H9 (cell line): ENCODE measurements at regions not wholly inside any gene's neighbourhood (a gene's known extent, or its start where the extent isn't known, plus 50 kb on each side); places are given as distances from the start of the nearest gene placed in this dataset.

Experiments
- DNase-seq: peaks from one replicate; pipeline ENCODE4 v3.0.0-alpha.2; 2017
- H2AFZ ChIP-seq: one replicate; pipeline ENCODE4 v1.6.1; 2013; ENCODE audit warnings: mild to moderate bottlenecking, low read length, control low read depth, moderate library complexity
- H2AK5ac ChIP-seq: 2 replicates; pipeline ENCODE4 v1.6.1; 2013; ENCODE audit warnings: low read length, control low read depth, mixed read lengths; ENCODE audit not compliant: insufficient read length
- H2BK120ac ChIP-seq: one replicate; pipeline ENCODE4 v1.6.1; 2013; ENCODE audit warnings: low read depth, mild to moderate bottlenecking, low read length, control low read depth, inconsistent platforms; ENCODE audit not compliant: poor library complexity, severe bottlenecking
- H2BK12ac ChIP-seq: 2 replicates; pipeline ENCODE4 v1.6.1; 2013; ENCODE audit warnings: low read length, control low read depth, mixed read lengths, low read depth; ENCODE audit not compliant: insufficient read length
- H2BK15ac ChIP-seq: 2 replicates; pipeline ENCODE4 v1.6.1; 2013; ENCODE audit warnings: low read depth, low read length, control low read depth
- H2BK20ac ChIP-seq: one replicate; pipeline ENCODE4 v1.6.1; 2013; ENCODE audit warnings: low read depth, mild to moderate bottlenecking, low read length, control low read depth, inconsistent platforms; ENCODE audit not compliant: poor library complexity, severe bottlenecking
- H2BK5ac ChIP-seq: 2 replicates; pipeline ENCODE4 v1.6.1; 2013; ENCODE audit warnings: low read length, control low read depth, mixed read lengths; ENCODE audit not compliant: insufficient read length
- H3K14ac ChIP-seq: 2 replicates; pipeline ENCODE4 v1.6.1; 2013; ENCODE audit warnings: low read length, control low read depth; ENCODE audit not compliant: insufficient read depth
- H3K18ac ChIP-seq: 2 replicates; pipeline ENCODE4 v1.6.1; 2013; ENCODE audit warnings: low read depth, mild to moderate bottlenecking, mixed read lengths, low read length, control low read depth; ENCODE audit not compliant: insufficient read length
- H3K23ac ChIP-seq: 2 replicates; pipeline ENCODE4 v1.6.1; 2013; ENCODE audit warnings: low read length, control low read depth, mixed read lengths, low read depth; ENCODE audit not compliant: insufficient read length
- H3K23me2 ChIP-seq: 2 replicates; pipeline ENCODE4 v1.6.1; 2013; ENCODE audit warnings: low read depth, mild to moderate bottlenecking, mixed read lengths, low read length, control low read depth; ENCODE audit not compliant: insufficient read length, poor library complexity, severe bottlenecking
- H3K27ac ChIP-seq: 2 replicates; pipeline ENCODE4 v1.5.1; 2013; ENCODE audit warnings: low read length, control low read depth, mixed read lengths, low read depth; ENCODE audit not compliant: insufficient read length
- H3K27me3 ChIP-seq: 2 replicates; pipeline ENCODE4 v1.6.1; 2013; ENCODE audit warnings: low read length, control low read depth, inconsistent platforms; ENCODE audit not compliant: insufficient read depth
- H3K4ac ChIP-seq: 2 replicates; pipeline ENCODE4 v1.6.1; 2013; ENCODE audit warnings: low read depth, mild to moderate bottlenecking, control low read depth, inconsistent platforms, low read length, moderate library complexity
- H3K4me1 ChIP-seq: 2 replicates; pipeline ENCODE4 v1.6.1; 2013; ENCODE audit warnings: low read length, control low read depth, inconsistent platforms; ENCODE audit not compliant: insufficient read depth
- H3K4me2 ChIP-seq: 2 replicates; pipeline ENCODE4 v1.6.1; 2013; ENCODE audit warnings: low read length, control low read depth, mixed read lengths; ENCODE audit not compliant: insufficient read length, insufficient read depth
- H3K56ac ChIP-seq: 2 replicates; pipeline ENCODE4 v1.6.1; 2013; ENCODE audit warnings: low read depth, mild to moderate bottlenecking, mixed read lengths, low read length, control low read depth; ENCODE audit not compliant: insufficient read length
- H3K79me1 ChIP-seq: 2 replicates; pipeline ENCODE4 v1.6.1; 2013; ENCODE audit warnings: low read depth, mild to moderate bottlenecking, moderate library complexity, low read length, control low read depth, inconsistent platforms; ENCODE audit not compliant: insufficient read depth, poor library complexity, severe bottlenecking
- H3K79me2 ChIP-seq: 2 replicates; pipeline ENCODE4 v1.6.1; 2013; ENCODE audit warnings: low read length, control low read depth, inconsistent platforms; ENCODE audit not compliant: insufficient read depth
- H3K9ac ChIP-seq: 2 replicates; pipeline ENCODE4 v1.6.1; 2013; ENCODE audit warnings: low read length, control low read depth, mixed read lengths; ENCODE audit not compliant: insufficient read length; ENCODE audit errors: extremely low read depth
- H3K9me3 ChIP-seq: one replicate; pipeline ENCODE4 v1.6.1; 2013; ENCODE audit warnings: low read depth, low read length, inconsistent platforms; ENCODE audit not compliant: control insufficient read depth
- H3T11ph ChIP-seq: one replicate; pipeline ENCODE4 v1.6.1; 2013; ENCODE audit warnings: mild to moderate bottlenecking, low read length, control low read depth, inconsistent platforms
- H4K20me1 ChIP-seq: one replicate; pipeline ENCODE4 v1.6.1; 2013; ENCODE audit not compliant: control insufficient read depth, insufficient read length, insufficient read depth
- H4K5ac ChIP-seq: 2 replicates; pipeline ENCODE4 v1.6.1; 2013; ENCODE audit warnings: low read depth, mild to moderate bottlenecking, mixed read lengths, low read length, control low read depth; ENCODE audit not compliant: insufficient read length
- H4K8ac ChIP-seq: replicated peaks from 2 replicates; pipeline ENCODE4 v1.6.1; 2013; ENCODE audit warnings: low read length, control low read depth, mixed read lengths, low read depth; ENCODE audit not compliant: insufficient read length
- H4K91ac ChIP-seq: 2 replicates; pipeline ENCODE4 v1.6.1; 2013; ENCODE audit warnings: low read depth, mild to moderate bottlenecking, moderate library complexity, mixed read lengths, low read length, control low read depth; ENCODE audit not compliant: insufficient read length
- H3K27ac Mint-ChIP-seq, 3 experiments: 2 replicates in 2 of 3; 3 replicates in 1 of 3; pipeline ENCODE4 v1.8.0; 2020 to 2021; ENCODE audit warnings: mixed read lengths in 3 of 3, mild to moderate bottlenecking in 1 of 3, moderate library complexity in 1 of 3
- H3K27me3 Mint-ChIP-seq: 2 replicates; pipeline ENCODE4 v1.8.0; 2021; ENCODE audit warnings: low read depth, mild to moderate bottlenecking, moderate library complexity, mixed read lengths
- H3K36me3 Mint-ChIP-seq, 3 experiments: 2 replicates in 2 of 3; 3 replicates in 1 of 3; pipeline ENCODE4 v1.8.0; 2020 to 2021; ENCODE audit warnings: low read depth in 3 of 3, mixed read lengths in 3 of 3; ENCODE audit not compliant: insufficient read depth in 1 of 3
- H3K4me1 Mint-ChIP-seq, 2 experiments: 2 replicates each; pipeline ENCODE4 v1.8.0; 2020; ENCODE audit warnings: mixed read lengths in 2 of 2
- H3K4me3 Mint-ChIP-seq, 2 experiments: 2 replicates in 1 of 2; 3 replicates in 1 of 2; pipeline ENCODE4 v1.8.0; 2020 to 2021; ENCODE audit warnings: mild to moderate bottlenecking in 2 of 2, mixed read lengths in 2 of 2, moderate library complexity in 1 of 2
- H3K9me3 Mint-ChIP-seq, 2 experiments: 2 replicates in 1 of 2; 3 replicates in 1 of 2; pipeline ENCODE4 v1.8.0; 2020; ENCODE audit warnings: mild to moderate bottlenecking in 2 of 2, mixed read lengths in 2 of 2, moderate library complexity in 1 of 2
- CTCF ChIP-seq: fragments of 200-600 bp; sonication (generic); conservative IDR thresholded peaks from 3 replicates; pipeline ENCODE4 v1.8.0; 2021; ENCODE audit warnings: antibody characterized with exemption, mild to moderate bottlenecking
- WGBS: extraction: QIAGEN DNeasy Blood & Tissue Kit; methylation state at CpG from one replicate; pipeline ENCODE4 v1.1.7; 2013; ENCODE audit warnings: missing lambda C conversion rate, low lambda C conversion rate, mixed read lengths; ENCODE audit not compliant: insufficient read length; ENCODE audit errors: extremely low coverage; 5-methylcytosine and 5-hydroxymethylcytosine counted together

- no peaks in the 10 kb centered on the region for H3K27me3 ChIP-seq
- no peak overlapping the region for H3K14ac ChIP-seq
- Mint-ChIP-seq H3K36me3 (no peaks in the 10 kb centered on the region), H3K27ac (no peak overlapping the region), H3K4me3 (no peak overlapping the region), H3K27me3 (no peaks in the 10 kb centered on the region), H3K4me1 (no peaks in the 10 kb centered on the region), H3K9me3 (peaks cover 0 to 2% of the 10 kb centered on the region in 2 experiments; a peak in 2 of 5 replicates)
- H2BK15ac ChIP-seq, result no peak overlapping the region
- H2AK5ac ChIP-seq, result no peak overlapping the region
- DNase-seq, result no peak
- H3K4me1 ChIP-seq, result no peaks in the 10 kb centered on the region
- TF ChIP-seq CTCF, result no peak
- no peak overlapping the region for H3K23ac ChIP-seq
- H3K18ac ChIP-seq, result no peak overlapping the region
- H3K4me2 ChIP-seq, result no peak overlapping the region
- no peak overlapping the region for H2BK5ac ChIP-seq
- no peaks in the 10 kb centered on the region for H3K79me2 ChIP-seq
- H2BK120ac ChIP-seq, result no peak overlapping the region
- H3K9me3 ChIP-seq, result no peaks in the 10 kb centered on the region
- no peak overlapping the region for H4K5ac ChIP-seq
- no peak overlapping the region for H2BK12ac ChIP-seq
- H3K56ac ChIP-seq, result no peak overlapping the region
- no peak overlapping the region for H2BK20ac ChIP-seq
- H3T11ph ChIP-seq, result no peak overlapping the region
- H3K79me1 ChIP-seq, result no peaks in the 10 kb centered on the region
- no peak overlapping the region for H3K27ac ChIP-seq
- H3K4ac ChIP-seq, result no peak overlapping the region
- no peak overlapping the region for H4K91ac ChIP-seq
- H3K23me2 ChIP-seq, result no peaks in the 10 kb centered on the region
- no peak overlapping the region for H2AFZ ChIP-seq
- no peak overlapping the region for H4K8ac ChIP-seq
- no peak overlapping the region for H3K9ac ChIP-seq
- no CpG with 5 or more reads among the region's 1 CpG for WGBS
- H4K20me1 ChIP-seq, result no peaks in the 10 kb centered on the region
Observed at GRCh38 chr14:43052897-43053296, 1446.2 kb downstream of the LRFN5 start.
